Panc1 (cell line): ENCODE measurements at regions not wholly inside any gene's neighbourhood (a gene's known extent, or its start where the extent isn't known, plus 50 kb on each side); places are given as distances from the start of the nearest gene placed in this dataset.

Experiments used
- ATAC-seq: fragments of 200-7000 bp; cut with Tn5 transposase; 2 replicates; pipeline ENCODE4 v1.9.1; 2020; ENCODE audit warnings: mild to moderate bottlenecking, moderate library complexity
- BruUV-seq: library from RNA; stranded (reverse); fragments of 400-500 nt; replicated peaks from 2 replicates; lab custom pipeline; 2021; lab: Mats Ljungman, UMichigan
- CTCF ChIA-PET: fragments of 300-600 bp; sonication (Branson Sonifier 250); formaldehyde crosslinking; loops from one replicate; lab custom pipeline; 2022; ENCODE audit warnings: antibody characterized with exemption; lab: Charles Lee
- POLR2A ChIA-PET: fragments of 300-600 bp; sonication (Branson Sonifier 250); formaldehyde crosslinking; loops from one replicate; lab custom pipeline; 2022; ENCODE audit warnings: antibody characterized with exemption; lab: Charles Lee
- DNase-seq: peaks from one replicate; pipeline ENCODE4 v3.0.0-alpha.2; 2010; ENCODE audit warnings: low read depth, low spot score
- H3K27ac ChIP-seq: 2 replicates; pipeline ENCODE4 v1.5.1; 2011; ENCODE audit warnings: mild to moderate bottlenecking, low read length, inconsistent platforms
- H3K27me3 ChIP-seq: fragments of 200-500 bp; sonication (Bioruptor generic); 2 replicates; pipeline ENCODE4 v1.6.0; 2014; ENCODE audit warnings: low read length, inconsistent platforms; ENCODE audit not compliant: control insufficient read depth, insufficient read depth
- H3K36me3 ChIP-seq: fragments of 200-500 bp; sonication (Bioruptor generic); 2 replicates; pipeline ENCODE4 v1.5.1; 2014; ENCODE audit warnings: inconsistent platforms, mild to moderate bottlenecking, low read length, moderate library complexity; ENCODE audit not compliant: control insufficient read depth, insufficient read depth
- H3K4me1 ChIP-seq: 2 replicates; pipeline ENCODE4 v1.5.1; 2011; ENCODE audit warnings: inconsistent platforms, mild to moderate bottlenecking, low read length, moderate library complexity; ENCODE audit not compliant: control insufficient read depth, insufficient read depth
- H3K4me3 ChIP-seq, 2 experiments: 2 replicates each; pipeline ENCODE4 v1.5.1; 2011 to 2012; ENCODE audit warnings: low read depth in 2 of 2, low read length in 2 of 2, mild to moderate bottlenecking in 2 of 2, inconsistent platforms in 1 of 2, moderate library complexity in 1 of 2
- H3K9me3 ChIP-seq: fragments of 200-500 bp; sonication (Bioruptor generic); 2 replicates; pipeline ENCODE4 v1.5.1; 2014; ENCODE audit warnings: low read depth, mild to moderate bottlenecking, inconsistent platforms, low read length, moderate library complexity; ENCODE audit not compliant: control insufficient read depth, insufficient read depth
- POLR2AphosphoS5 ChIP-seq: IDR thresholded peaks from 2 replicates; pipeline ENCODE4 v1.6.1; 2012; ENCODE audit warnings: mild to moderate bottlenecking, low read depth, low read length, moderate library complexity
- SIN3A ChIP-seq: IDR thresholded peaks from 2 replicates; pipeline ENCODE4 v1.6.1; 2012; ENCODE audit warnings: low read depth, mild to moderate bottlenecking, low read length, moderate library complexity, borderline replicate concordance; ENCODE audit not compliant: insufficient read depth
- TCF7L2 ChIP-seq: IDR thresholded peaks from 2 replicates; pipeline ENCODE4 v1.6.1; 2011; ENCODE audit warnings: mild to moderate bottlenecking, low read depth, low read length, inconsistent platforms
- in situ Hi-C: cut with HindIII; loops from 2 replicates; pipeline ENCODE4 v1.10.0; 2016; ENCODE audit warnings: low sequenced_read_pairs, low pct_unique_long_range_greater_than_20kb
- intact Hi-C: fragments of 100-400 bp; cut with micrococcal nuclease; formaldehyde crosslinking; loops from one replicate; pipeline ENCODE4 v1.10.0; 2022; ENCODE audit not compliant: unreplicated experiment
- TF ChIP-seq, protein P1 (sequence below), 2 experiments: IDR thresholded peaks; 2 replicates each; pipeline ENCODE4 v1.6.1; 2011 to 2012; ENCODE audit warnings: low read depth in 2 of 2, control low read depth in 1 of 2, low read length in 1 of 2, mild to moderate bottlenecking in 1 of 2, moderate library complexity in 1 of 2; ENCODE audit not compliant: insufficient read depth in 1 of 2
- TF ChIP-seq, protein P2 (sequence below): fragments of 450-650 bp; IDR thresholded peaks from 2 replicates; pipeline ENCODE4 v1.5.1; 2017; ENCODE audit warnings: mild to moderate bottlenecking

DNA sequence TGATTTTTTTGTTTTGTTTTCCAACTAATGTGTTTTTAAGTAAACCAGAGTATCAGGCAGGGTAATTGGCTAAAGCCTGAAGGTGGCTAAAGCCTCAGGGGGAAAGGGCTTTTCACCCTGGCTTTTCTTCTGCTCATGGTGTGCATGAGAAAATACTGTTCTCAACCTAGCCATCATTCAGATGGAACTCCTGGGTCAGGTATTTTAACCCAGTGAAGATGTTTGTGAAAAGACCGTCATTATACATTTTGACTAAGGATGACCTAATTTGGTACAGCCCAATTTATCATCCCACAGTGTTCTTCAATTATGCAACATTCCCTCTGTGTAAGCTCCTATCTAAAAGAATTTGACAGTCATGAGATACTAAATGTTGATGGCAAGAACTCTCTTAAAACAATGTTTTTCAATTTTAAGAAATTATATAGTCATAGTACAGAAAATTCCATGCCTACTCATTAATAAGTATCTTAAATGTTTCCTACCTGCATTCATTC lies 209.5 kb upstream of the TARS1 start:
- intact Hi-C loops, result no loop called here
- Histone ChIP-seq H3K27me3 (no peaks in the 10 kb centered on the region), H3K9me3 (no peaks in the 10 kb centered on the region), H3K4me3 (no peak overlapping the region), H3K36me3 (no peaks in the 10 kb centered on the region), H3K4me1 (no peaks in the 10 kb centered on the region), H3K27ac (no peak overlapping the region)
- TF ChIP-seq, protein P1, sequence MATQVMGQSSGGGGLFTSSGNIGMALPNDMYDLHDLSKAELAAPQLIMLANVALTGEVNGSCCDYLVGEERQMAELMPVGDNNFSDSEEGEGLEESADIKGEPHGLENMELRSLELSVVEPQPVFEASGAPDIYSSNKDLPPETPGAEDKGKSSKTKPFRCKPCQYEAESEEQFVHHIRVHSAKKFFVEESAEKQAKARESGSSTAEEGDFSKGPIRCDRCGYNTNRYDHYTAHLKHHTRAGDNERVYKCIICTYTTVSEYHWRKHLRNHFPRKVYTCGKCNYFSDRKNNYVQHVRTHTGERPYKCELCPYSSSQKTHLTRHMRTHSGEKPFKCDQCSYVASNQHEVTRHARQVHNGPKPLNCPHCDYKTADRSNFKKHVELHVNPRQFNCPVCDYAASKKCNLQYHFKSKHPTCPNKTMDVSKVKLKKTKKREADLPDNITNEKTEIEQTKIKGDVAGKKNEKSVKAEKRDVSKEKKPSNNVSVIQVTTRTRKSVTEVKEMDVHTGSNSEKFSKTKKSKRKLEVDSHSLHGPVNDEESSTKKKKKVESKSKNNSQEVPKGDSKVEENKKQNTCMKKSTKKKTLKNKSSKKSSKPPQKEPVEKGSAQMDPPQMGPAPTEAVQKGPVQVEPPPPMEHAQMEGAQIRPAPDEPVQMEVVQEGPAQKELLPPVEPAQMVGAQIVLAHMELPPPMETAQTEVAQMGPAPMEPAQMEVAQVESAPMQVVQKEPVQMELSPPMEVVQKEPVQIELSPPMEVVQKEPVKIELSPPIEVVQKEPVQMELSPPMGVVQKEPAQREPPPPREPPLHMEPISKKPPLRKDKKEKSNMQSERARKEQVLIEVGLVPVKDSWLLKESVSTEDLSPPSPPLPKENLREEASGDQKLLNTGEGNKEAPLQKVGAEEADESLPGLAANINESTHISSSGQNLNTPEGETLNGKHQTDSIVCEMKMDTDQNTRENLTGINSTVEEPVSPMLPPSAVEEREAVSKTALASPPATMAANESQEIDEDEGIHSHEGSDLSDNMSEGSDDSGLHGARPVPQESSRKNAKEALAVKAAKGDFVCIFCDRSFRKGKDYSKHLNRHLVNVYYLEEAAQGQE (IDR thresholded peaks at IDR 0.05; ENCODE audit: insufficient read depth in 1 of 2, low read depth in 2 of 2, low read length in 1 of 2), result no peak
- TF ChIP-seq, protein P2, sequence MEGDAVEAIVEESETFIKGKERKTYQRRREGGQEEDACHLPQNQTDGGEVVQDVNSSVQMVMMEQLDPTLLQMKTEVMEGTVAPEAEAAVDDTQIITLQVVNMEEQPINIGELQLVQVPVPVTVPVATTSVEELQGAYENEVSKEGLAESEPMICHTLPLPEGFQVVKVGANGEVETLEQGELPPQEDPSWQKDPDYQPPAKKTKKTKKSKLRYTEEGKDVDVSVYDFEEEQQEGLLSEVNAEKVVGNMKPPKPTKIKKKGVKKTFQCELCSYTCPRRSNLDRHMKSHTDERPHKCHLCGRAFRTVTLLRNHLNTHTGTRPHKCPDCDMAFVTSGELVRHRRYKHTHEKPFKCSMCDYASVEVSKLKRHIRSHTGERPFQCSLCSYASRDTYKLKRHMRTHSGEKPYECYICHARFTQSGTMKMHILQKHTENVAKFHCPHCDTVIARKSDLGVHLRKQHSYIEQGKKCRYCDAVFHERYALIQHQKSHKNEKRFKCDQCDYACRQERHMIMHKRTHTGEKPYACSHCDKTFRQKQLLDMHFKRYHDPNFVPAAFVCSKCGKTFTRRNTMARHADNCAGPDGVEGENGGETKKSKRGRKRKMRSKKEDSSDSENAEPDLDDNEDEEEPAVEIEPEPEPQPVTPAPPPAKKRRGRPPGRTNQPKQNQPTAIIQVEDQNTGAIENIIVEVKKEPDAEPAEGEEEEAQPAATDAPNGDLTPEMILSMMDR, result no peak
- TF ChIP-seq SIN3A (no peak), POLR2AphosphoS5 (no peak), TCF7L2 (no peak)
- ChIA-PET CTCF (no interaction called here), POLR2A (no interaction called here)
- DNase-seq, result no peak
- in situ Hi-C loops, result no loop called here
- no TSS peak for BruUV-seq
- ATAC-seq, result no peak

DNA sequence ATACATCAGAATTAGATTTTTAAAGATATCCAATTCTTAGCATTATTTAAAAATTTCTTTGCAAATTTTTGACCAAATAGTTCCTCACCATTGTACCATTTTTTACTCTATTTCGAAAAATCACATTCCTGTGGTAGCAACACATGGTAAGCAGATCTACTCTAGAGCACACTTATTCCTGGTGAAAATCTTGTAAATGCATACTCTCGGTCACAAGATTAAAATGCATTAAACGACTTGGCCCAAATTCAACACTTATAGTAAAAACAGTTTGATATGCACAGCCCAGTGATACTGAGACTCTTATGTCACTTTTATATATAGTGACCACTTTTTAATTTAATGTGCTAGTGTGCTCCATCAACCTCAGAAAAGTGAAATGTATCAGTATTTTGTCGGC lies 208.8 kb upstream of the TARS1 start:
- H3K36me3 ChIP-seq, result no peaks in the 10 kb centered on the region
- no peaks in the 10 kb centered on the region for H3K27me3 ChIP-seq
- no peak for ATAC-seq
- POLR2A ChIA-PET, result no interaction called here
- BruUV-seq, result no TSS peak
- H3K9me3 ChIP-seq, result no peaks in the 10 kb centered on the region
- TF ChIP-seq, protein P1 (IDR thresholded peaks at IDR 0.05; ENCODE audit: insufficient read depth in 1 of 2, low read depth in 2 of 2, low read length in 1 of 2), result no peak
- TF ChIP-seq TCF7L2 (no peak), POLR2AphosphoS5 (no peak), SIN3A (no peak)
- TF ChIP-seq, protein P2, result no peak
- no peak for DNase-seq
- CTCF ChIA-PET, result no interaction called here
- H3K27ac ChIP-seq, result no peak overlapping the region
- no peaks in the 10 kb centered on the region for H3K4me1 ChIP-seq
- in situ Hi-C loops, result no loop called here
- H3K4me3 ChIP-seq, result no peak overlapping the region
- intact Hi-C loops, result no loop called here
